Prostate gland (tissue), 2 donors: ENCODE measurements at regions not wholly inside any gene's neighbourhood (a gene's known extent, or its start where the extent isn't known, plus 50 kb on each side); places are given as distances from the start of the nearest gene placed in this dataset.
A peak's percentile ranks its signal among the peaks of the same experiment; 100 is the strongest.

Source experiments
- POLR2A ChIP-seq: fragments of 450-650 bp; IDR thresholded peaks from one replicate; pipeline ENCODE4 v1.6.1; 2016; ENCODE audit warnings: antibody characterized with exemption, mild to moderate bottlenecking
- POLR2AphosphoS5 ChIP-seq: sonication (generic); formaldehyde crosslinking; IDR thresholded peaks from one replicate; pipeline ENCODE4 v1.6.1; 2017; ENCODE audit warnings: antibody characterized with exemption
- TF ChIP-seq, protein P1 (sequence below), 4 experiments: fragments of 200-600 bp in 2 of 4; fragments of 450-650 bp in 2 of 4; sonication (generic) in 2 of 4; IDR thresholded peaks; 1 replicate in 3 of 4; 2 replicates in 1 of 4; pipeline ENCODE4 v1.5.1; 2016 to 2019; ENCODE audit warnings: antibody characterized with exemption in 4 of 4, mild to moderate bottlenecking in 2 of 4, moderate library complexity in 2 of 4

DNA sequence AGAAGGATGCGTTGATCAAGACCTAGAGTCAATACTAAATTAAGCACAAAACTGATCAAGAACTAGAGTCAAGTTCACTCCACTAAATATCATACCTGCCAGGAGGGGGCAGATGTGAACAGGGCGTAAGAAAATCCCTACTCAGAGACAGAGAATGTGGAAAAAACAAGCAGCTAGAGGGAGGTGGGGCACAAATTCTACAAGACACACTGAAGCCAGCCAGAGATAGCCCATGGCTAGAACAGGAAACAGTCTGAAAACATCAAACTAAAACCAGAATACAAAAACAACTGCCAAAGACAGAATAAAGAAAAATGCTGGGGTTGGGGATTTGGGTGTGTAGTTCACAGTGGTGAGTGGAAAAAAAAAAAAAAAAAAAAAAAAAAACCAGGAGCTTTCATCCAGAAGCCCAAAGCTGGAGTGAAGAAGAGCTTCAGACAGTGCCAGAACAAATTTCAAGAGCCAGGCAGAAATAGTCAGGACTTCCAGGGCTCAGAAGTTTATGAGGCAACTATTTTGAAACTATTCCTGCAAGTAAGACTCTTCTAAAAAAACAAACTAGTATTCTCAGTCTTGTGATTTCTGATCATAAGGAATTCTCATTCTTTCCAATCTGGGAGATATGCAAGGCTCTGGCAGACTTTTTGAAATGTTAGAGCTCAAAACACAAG, 118.3 kb downstream of the CCDC71L start:
- TF ChIP-seq, protein P1, sequence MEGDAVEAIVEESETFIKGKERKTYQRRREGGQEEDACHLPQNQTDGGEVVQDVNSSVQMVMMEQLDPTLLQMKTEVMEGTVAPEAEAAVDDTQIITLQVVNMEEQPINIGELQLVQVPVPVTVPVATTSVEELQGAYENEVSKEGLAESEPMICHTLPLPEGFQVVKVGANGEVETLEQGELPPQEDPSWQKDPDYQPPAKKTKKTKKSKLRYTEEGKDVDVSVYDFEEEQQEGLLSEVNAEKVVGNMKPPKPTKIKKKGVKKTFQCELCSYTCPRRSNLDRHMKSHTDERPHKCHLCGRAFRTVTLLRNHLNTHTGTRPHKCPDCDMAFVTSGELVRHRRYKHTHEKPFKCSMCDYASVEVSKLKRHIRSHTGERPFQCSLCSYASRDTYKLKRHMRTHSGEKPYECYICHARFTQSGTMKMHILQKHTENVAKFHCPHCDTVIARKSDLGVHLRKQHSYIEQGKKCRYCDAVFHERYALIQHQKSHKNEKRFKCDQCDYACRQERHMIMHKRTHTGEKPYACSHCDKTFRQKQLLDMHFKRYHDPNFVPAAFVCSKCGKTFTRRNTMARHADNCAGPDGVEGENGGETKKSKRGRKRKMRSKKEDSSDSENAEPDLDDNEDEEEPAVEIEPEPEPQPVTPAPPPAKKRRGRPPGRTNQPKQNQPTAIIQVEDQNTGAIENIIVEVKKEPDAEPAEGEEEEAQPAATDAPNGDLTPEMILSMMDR (IDR thresholded peaks at IDR 0.05), result peak; percentile 13 to 69 (median 58)
- TF ChIP-seq POLR2A (no peak), POLR2AphosphoS5 (no peak)
